Ureter (tissue), 1 donor: ENCODE measurements at regions not wholly inside any gene's neighbourhood (a gene's known extent, or its start where the extent isn't known, plus 50 kb on each side); places are given as distances from the start of the nearest gene placed in this dataset.
"Not testable (repeated sequence)": the region's sequence is repeated elsewhere in the genome, so short reads cannot be mapped to it uniquely, and the experiment has no call there.

Source experiments
- DNase-seq: peaks from one replicate; pipeline ENCODE4 v3.0.0-alpha.2; 2020; ENCODE audit warnings: low spot score
- donor health status: DM: yes; HTN: yes; CAD: no.

DNA sequence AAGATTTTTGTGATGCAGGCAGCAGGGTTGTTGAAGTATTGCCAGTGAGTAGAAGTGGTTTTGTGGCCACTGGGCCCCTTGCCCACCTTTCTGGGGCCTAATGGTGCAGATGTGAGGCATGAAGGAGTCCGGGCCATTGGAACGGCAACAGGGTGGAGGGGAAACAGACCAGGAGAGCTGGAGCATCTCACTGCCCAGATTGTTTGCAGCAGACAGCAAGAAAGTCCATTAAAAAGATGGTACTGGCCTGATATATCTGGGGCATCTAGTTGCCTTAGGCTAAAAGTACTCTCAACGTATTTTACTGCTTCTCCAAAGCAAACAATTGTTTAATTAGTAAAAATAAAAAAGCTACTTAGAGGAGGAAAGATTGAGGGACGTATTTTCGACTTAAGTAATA is 298.4 kb downstream of the SATB1 start:
- DNase-seq = no peak

DNA sequence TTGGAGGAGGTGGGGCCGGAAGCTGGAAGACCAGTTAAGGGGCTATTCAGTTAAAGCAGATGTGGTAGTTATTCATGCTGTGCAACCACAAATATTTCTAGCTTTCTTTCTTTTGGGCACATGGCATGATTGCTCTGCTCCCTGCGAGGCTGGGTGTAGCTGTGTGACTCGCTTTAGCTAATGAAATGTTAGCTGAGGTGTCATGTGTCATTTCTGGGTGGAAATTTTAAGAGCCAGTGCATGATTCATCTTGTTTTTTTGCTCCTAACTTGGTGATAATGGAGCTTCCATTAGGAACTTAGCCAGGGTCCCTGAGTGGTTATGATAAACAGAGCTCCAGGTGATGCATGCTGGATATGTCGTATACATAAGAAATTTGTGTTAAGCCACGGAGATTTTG is 300.6 kb downstream of the SATB1 start:
- DNase-seq = no peak

DNA sequence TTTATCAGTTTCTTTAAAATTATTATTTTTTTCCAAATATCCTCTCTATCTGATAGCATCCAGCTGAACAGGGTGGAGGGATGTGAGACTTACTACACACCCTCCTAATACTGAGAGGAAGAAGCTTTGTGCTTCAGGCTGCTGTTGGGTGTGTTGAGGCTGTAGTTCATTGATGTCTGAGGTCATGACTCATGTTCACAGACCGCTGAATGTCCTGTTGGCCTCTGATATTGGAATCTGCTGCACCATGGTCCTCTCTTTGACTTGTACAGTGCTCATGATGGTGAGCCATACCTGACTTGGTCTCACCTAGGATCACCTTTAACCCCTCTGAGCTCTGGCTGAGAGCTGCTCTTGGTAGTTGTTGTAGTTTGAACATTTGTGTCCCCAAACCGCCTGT is 302.9 kb downstream of the SATB1 start:
- no peak for DNase-seq

DNA sequence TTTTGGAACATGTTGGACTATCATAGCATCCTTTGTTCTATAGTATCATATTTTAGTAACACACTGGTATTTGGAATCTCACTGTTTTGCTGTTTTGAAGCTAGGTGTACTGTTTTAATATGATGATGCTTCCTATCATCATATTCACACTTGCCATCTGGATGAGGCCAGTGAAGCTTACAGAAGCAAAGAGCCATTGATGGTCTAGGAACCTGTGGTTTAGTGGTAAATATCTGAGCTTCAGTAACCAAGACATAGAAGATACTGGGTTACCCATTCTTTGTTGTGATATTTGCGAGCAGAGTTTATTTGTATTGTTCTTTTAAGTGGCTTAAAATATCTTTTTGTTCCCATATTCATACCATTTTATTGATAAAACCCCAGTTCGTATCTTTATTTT is 304.1 kb downstream of the SATB1 start:
- no peak for DNase-seq

DNA sequence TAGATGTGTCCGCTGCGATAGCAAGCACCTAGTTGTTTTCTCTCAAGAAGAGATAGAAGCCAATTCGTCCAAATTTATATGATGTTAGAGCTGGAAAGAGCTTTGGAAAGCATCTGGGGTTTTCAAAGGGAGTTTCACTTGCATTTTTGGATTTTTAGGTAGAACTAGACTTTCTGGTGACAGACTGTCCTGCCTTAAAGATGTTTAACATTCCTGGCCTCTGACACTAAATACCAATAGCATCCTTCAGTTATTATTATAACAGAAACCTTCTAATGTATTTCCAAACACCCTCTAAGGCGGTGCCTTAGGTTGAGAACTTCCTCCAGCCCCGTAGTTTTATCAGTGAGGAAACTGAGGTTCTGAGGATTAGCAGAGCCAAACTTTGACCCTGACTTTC is 305.3 kb downstream of the SATB1 start:
- DNase-seq = no peak

DNA sequence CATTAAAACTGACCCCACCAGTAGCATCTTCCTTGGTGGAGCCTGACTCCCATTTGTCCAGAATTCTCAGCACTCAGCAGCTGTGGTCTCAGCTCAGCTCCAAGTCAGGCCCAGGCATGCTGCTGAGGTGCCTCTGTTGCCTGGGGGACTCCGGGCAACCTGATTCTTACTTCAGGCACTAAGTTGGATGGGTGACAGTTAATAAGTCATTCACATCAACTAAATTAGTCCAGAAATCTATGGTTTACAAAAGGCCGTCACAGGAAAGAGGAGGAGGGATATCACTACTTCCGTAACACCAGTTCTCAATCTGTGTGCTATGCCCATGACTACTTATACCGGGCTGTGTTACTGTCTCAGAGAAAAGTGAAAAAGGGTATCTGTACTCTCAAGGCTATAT is 310.2 kb downstream of the SATB1 start:
- no peak for DNase-seq

DNA sequence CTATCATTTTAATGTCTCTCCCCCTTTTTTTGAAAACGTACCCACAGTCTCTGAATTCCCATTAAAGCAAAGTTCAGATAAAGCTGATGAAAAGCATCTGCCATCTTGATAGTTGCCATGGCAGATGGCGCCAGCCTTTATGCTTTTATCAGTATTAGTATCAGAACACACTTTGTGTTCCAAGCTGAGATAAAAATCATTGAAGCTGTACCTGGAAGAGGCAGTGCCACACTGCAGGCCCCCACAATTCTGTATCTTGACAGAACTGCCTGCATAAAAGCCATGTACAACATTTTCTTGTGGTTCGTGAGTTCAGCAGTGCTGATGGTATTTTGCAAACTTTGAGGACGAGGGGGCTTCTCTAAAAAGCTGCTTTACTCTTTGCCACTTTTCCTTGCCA is 311.7 kb downstream of the SATB1 start:
- no peak for DNase-seq

DNA sequence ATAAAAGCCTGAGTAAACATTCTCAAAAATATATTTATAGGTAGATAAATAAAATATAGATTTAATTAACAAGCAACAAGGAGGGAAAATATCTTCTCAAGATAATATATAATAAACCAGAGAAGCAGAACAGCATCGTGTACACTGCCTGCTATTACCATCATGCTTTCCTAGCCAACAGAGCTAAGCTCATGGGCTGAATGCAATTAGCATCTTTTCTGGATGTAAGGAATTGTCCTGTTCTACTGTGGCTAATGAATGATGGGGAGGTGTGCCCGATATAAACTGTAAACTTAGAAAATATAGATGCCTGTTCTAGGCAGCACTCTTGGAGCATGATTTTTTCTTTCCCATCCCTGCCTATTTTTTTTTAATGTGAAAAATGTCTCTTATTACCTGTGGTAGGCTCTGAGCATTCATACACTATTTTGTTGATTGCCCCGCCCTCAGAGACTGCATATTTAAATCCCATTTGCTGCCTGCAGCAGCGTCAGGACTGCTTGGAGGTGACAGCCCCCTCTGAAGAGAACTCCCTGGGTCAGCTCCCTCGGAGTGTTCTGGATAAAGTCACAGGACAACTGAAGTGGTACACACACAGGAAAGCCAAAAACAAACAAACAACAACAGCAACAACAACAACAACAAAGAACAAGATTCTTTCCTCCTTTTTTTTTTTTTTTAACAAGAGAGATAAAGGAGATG is 312.3 kb downstream of the SATB1 start:
- DNase-seq = no peak

DNA sequence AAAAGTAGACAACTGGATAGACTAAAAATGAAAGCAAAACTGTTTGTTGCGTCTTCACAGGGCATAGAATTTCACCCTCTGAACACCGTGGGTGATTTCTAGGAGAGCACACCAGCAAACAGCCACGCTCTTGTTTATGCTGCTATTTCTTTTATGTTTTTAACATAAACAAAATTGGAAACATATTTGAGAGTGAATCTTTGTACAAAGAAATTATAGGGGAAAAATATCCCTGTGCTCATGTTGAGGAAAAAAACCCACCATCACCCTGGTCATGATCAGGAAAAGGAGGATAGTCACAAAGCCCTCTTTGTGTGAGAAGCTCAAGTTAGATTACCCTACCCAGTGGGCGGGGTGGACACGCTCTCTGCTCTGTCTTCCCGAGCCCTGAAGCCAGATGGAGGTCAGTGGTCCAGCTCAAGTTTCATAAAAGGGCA is 313.3 kb downstream of the SATB1 start:
- DNase-seq = no peak

DNA sequence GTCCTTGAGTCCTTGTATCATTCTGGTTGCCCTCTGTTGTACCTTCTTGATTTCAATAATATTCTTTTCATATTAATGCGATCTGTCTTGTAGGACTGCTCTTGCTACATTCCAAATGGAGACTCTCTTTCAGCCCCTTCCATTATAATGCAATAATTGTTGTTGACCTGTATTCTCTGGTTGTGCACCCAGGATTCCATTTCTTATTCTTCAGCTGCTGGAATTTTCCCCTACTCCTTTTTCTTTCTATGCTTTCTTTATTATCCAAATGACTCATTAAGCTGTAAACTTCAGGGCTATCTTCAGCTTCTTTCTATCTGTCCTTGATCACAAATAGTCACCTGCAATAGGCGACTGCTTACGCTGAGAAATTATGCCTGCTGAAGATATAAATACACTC is 321.5 kb downstream of the SATB1 start:
- DNase-seq = no peak

DNA sequence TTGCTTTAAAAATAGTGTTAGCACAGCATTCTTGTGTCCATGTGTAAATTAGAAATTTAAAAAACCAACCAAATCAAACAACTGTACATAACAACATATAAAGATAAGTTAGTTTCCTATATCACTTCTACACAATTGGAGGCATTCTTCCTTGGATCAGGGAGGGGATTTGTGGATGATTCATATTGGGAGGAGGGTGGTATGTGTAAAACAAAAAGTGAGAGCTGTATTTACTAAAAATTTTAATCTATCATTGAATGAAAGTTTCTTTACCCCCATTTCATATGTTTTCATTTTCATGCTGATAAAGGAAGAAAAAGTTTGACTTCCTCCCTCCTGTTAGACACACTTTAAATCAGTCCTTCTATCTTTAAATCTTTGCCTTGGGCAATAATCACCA is 325.0 kb downstream of the SATB1 start:
- no peak for DNase-seq

DNA sequence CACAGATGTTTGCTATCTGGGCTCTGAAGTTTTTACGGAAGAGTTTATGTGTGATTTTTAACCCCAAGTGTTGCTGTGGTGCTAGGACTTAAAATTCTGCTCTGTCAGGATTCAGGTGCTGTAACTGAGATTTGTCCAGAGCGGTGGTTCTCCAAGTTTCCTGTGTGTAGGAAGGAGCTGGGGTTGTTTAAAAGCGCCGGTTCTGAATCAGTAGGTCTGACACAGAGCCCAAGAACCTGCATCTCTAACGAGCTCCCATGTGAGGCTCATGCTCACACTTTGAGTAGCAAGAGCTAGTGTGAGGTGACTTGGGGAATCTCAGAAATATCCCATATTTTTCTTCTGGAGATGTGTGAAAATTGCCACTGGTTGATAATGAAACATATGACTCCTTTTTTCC is 325.5 kb downstream of the SATB1 start:
- no peak for DNase-seq

DNA sequence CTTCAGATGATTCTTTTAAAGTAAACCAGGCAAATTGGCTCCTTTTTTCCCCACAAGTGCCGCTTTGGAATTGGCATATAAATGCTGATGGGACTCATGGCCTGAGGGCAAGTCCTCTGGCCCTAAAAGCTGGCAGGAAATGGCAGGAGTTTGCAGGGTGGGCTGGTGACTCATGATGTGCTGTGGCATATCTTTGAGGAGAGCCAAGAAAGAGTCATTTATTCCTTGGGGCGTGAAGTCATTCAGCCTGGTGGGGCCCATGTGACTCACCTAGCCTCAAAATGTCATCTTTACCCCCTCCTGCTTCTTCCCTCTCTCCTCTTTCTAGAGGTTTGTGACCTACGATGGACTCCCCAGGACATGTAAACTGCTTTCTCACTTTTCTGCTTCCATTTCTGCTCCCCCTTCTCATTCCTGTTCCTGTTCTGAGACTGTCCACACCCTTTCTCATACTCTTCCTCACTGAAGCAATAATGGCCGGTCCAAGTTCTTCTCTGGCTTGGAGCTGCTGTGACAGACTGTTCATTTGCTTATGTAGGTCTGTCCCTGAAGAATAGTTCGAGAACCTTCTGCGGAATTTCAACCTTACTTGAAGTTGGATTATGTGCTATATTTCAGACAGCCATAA is 326.1 kb downstream of the SATB1 start:
- no peak for DNase-seq

DNA sequence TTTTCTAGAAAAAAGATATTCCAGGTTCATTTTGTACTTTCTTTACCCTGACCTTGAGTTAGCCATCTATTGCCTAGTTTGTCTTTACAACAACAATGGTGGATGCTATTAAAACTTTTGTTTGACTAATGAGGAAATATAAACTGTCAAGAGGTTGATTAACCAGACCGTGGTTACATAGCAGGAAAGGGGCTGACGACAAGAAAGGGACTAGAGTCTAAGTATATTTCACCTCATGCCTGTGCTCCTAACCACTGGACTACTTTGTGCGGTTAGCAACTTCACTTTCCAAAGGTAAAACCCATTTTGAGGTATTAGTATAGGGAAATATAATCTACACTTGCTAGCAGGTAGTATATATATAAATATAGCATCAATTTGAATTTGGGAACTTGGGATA is 327.1 kb downstream of the SATB1 start:
- no peak for DNase-seq

DNA sequence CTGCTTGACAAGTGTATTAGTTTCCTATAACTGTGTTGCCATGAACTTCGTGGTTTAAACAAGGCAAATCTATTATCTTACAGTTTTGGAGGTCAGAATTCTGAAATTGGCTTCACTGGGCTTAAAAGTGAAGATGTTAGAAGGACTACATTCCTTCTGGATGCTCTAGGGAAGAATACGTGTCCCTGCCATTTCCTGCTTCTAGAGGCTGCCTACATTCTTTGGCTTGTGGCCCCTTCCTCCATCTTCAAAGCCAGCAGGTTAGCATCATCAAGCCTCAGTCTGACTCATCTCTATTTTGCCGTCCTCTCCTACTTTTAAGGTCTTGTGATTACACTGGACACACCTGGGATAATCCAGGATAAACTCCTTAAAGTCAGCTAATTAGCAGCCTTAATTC is 327.7 kb downstream of the SATB1 start:
- DNase-seq = no peak

DNA sequence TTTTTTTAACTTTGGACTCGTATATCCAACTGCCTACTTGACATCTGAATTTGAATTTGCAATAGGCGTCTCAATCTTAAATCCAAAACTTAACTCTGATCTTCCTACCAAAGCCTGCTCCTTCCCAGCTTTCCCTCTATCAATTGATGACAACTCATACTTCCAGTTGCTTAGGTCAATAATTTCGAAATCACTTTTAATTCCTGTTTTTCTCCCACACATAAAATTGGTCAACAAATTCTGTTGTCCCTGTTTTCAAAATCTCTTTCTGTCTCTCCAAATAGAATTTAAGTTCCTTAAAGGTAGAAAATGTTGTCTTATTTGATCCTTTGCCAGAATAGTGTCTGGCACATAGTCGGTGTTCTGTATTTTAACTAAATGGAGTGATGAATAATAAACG is 332.4 kb downstream of the SATB1 start:
- DNase-seq = no peak

DNA sequence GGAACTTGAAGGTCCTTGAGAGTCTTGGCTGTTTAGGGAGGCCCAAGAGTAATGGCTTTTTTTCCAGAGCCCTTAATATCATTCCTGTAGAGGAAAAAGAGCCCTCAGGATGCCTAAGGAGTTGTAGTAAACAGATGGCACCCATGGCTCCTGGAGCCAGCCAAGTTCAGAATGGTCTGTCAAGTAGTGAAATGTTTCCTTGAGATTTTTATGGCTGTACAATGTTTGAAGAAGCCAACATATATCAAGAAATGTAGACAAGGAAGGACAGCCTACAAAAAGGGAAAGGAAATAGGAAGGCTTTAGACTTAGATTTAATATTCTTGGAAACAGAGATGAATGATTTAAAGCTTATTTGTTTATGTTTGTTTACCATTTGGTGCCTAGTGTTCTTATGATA is 334.8 kb downstream of the SATB1 start:
- DNase-seq = no peak

DNA sequence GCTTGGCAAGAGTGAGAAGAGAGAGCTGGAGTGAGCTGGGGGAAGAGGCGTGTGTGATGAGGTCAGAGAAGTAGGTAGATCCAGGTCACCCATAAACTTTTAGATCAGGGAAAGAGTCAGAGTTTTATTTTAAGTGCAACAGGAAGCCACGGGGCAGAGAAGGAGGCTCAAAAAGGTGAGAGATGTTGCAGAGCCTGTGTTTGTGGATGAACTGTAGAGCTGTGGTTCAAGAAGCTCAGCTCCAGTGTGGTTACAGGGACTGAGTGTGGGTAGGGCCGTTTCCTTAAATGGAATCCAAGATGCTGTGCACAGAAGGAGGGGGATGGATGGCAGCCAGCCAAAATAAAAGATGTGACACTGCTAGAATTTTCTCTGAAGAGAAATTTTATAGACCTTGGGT is 337.2 kb downstream of the SATB1 start:
- DNase-seq = no peak

DNA sequence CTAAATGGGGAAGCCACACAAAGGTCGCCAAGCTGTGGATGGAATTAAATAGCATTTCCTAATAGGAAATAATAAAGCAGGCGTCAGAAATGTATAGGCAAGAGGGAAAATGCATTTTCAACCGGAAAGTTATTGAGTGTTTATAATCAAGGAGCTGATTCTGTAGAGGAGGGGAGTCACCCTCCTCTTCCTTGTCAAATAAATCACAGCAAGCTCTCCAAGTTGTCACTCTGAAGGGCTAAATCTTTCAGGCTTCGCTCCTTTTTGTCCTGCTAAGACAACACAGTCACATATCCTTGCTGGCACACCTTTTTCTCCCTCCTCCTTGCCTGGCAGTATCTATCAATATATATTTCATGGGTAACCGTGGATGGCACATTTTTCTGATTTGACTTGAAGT is 338.4 kb downstream of the SATB1 start:
- DNase-seq = no peak

DNA sequence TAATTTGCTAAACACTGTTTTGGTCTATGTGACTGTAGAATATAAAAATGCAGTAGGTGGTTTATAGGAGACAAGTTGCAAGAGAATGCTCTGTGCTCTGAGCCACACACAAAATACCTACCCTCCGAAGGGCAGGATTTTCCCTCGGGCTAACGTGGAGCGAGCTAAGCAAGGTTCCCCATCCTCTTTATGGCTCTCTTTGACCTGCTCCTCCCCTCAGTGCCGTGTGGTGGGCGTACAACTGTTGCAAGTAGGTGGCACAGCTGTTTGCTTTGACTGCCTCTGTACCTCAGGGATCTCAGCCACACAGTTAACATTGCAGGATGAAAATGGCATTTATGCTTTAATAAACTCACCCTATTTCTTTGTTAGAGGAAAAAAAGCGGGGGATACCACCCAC is 339.1 kb downstream of the SATB1 start:
- DNase-seq = no peak

DNA sequence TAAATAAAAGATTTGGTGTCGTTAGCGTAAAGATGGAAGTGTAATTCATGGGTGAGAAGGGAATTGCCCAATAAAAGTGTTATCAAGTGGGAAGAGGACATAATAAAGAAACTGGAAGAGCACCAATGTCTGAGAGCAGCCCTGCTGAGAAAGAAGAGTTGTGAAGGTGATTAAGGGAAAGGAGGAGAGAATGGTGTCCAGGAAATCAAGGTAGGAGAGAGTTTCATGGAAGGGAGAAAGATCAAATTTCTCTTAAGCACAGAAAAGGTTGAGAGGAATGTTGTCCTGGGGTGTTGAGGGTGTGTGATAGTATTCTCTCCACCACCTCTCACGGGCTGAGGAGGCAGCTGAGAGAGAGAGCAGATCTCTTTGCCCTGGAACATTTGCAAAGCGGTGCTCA is 339.7 kb downstream of the SATB1 start:
- no peak for DNase-seq

DNA sequence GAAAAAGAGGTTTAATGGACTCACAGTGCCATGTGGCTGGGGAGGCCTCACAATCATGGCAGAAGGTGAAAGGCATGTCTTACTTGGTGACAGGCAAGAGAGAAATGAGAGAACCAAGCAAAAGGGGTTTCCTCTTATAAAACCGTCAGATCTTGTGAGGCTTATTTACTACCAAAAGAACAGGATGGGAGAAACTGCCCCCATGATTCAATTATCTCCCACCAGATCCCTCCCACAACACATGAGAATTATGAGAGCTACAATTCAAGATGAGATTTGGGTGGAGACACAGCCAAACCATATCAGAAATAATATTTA is 340.8 kb upstream of the TBC1D5 start:
- not testable (repeated sequence) for DNase-seq

DNA sequence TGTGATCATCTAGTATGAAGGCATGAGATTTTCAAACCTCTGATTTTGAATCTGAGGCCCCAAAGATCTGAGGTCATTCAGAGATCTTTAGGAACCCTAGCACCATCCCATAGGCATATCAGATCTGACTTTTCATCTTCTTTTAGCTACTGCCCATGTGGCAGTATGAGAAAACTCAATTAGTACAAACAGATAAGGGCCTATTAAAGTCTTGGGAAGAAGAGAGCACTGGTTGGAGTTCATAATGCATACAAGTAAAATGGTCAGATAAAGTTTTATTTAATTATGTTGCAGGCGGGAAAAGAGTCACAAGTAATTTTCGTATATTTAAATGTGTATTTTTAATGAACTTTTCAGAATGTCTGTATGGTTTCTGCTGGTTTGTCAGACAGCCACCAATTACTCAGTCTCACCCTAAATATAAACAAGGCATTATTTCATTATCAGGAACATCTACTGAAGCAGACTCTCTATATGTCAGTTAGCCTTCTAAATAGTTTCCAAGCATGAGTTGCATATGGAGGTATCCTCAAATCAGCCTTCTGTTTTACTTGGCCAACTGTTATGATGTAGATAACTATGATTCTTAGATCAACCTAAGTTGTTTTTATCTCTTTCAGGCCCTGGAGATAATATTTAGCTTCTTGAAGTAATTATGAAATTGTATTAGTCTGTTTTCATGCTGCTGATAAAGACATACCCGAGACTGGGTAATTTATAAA is 340.3 kb upstream of the TBC1D5 start:
- no peak for DNase-seq
